ENCODE measurements at regions not wholly inside any gene's neighbourhood (a gene's known extent, or its start where the extent isn't known, plus 50 kb on each side); places are given as distances from the start of the nearest gene placed in this dataset.

DNA sequence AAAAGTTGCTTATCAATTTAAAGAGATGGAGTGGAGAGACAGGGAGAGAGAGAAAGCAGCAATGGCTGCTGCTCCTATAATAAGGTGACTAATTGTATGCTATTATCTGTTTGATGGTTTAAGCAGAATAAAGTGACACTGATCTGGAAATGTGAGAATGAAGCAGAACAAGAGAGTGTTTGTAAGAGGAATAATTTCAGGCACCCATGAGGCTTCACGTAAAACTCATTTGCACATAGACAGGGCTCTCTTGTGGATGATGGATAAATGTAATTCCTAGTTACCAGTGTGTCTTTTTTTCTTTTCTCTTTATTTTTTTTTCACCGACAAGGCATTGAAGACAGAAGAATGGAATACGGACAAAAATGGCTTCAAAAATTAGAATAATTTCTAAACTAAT lies 228.8 kb upstream of the TYRP1 start:
- no peak overlapping the region for H3K4me3 ChIP-seq (ENCODE audit: low read depth, low read length)
- CTCF ChIA-PET = no interaction called here
- no peak for DNase-seq (ENCODE audit: low read depth, low spot score)
- POLR2A ChIA-PET = no interaction called here
- TF ChIP-seq, protein P1, sequence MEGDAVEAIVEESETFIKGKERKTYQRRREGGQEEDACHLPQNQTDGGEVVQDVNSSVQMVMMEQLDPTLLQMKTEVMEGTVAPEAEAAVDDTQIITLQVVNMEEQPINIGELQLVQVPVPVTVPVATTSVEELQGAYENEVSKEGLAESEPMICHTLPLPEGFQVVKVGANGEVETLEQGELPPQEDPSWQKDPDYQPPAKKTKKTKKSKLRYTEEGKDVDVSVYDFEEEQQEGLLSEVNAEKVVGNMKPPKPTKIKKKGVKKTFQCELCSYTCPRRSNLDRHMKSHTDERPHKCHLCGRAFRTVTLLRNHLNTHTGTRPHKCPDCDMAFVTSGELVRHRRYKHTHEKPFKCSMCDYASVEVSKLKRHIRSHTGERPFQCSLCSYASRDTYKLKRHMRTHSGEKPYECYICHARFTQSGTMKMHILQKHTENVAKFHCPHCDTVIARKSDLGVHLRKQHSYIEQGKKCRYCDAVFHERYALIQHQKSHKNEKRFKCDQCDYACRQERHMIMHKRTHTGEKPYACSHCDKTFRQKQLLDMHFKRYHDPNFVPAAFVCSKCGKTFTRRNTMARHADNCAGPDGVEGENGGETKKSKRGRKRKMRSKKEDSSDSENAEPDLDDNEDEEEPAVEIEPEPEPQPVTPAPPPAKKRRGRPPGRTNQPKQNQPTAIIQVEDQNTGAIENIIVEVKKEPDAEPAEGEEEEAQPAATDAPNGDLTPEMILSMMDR (IDR thresholded peaks at IDR 0.05; ENCODE audit: insufficient read depth, low read length, missing control alignments) = no peak

DNA sequence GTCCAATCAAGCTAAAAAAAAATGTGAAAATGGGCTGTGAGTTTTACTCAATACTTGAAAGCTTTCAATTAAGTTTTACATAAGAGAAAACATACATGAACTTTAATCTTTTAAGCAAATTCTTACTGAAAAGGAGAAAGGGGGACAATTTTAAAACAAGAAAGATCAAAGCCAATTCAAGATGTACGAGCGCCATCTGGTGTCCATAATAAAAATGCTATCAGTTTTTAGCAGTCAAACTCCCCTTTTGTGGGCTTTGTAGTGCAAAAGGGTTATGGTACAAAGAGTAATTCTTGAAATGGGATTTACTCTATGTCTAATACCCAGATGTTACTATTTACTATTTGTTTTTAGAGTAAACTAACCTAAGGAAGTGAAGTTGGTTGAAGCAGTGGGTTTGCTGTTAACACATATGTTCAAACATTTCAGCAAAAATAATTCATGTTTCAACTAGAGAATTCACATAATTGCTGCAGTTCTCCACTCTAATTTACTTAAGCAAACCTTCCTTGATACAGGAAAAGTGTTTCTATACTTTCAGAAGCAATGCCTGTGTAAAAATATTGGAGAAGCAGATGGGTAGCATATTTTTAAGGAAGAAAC lies 228.2 kb upstream of the TYRP1 start:
- DNase-seq (ENCODE audit: low read depth, low spot score) = no peak
- TF ChIP-seq, protein P1 (IDR thresholded peaks at IDR 0.05; ENCODE audit: insufficient read depth, low read length, missing control alignments) = peak; percentile 36
- CTCF ChIA-PET = no interaction called here
- H3K4me3 ChIP-seq (ENCODE audit: low read depth, low read length) = no peak overlapping the region
- POLR2A ChIA-PET = no interaction called here

DNA sequence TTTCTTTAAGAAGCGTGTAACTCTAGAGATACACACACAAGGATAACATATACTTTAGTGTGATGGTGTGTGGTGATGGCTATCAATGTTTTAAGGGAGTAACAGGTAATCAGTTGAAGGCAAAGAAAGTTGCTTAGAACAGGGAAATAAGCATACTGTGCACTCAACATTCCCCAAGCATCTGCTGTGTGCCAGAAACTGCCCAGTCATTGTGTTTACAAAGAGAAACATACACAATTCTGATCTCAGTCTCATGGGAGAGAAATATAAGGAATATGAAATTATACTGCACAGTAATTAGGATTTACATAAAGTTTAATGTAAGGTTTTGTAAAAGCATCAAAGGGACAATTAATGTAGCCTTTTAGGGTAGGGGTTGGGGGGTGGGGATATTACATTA lies 224.1 kb upstream of the TYRP1 start:
- H3K4me3 ChIP-seq (ENCODE audit: low read depth, low read length) = no peak overlapping the region
- ChIA-PET POLR2A (no interaction called here), CTCF (no interaction called here)
- DNase-seq (ENCODE audit: low read depth, low spot score) = no peak
- TF ChIP-seq, protein P1 (IDR thresholded peaks at IDR 0.05; ENCODE audit: insufficient read depth, low read length, missing control alignments) = no peak

DNA sequence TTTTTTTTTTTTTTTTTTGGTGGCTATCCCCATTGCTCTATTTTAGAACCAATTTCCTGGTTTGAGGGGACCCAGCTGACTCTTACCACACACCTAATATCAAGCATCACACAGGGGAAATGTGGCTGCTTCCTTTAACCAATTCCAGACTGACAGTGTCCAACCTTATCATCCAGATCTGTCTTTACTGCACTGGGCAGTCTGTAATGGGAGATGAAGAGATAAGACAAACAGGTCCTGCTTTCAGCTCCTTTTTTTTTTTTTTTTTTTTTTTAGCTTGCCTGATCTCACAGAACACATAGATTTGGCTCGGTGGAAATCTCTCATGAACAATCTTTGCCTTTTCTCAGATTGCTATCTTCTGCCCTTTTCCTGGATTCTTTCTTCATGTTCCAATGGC lies 198.8 kb upstream of the TYRP1 start:
- DNase-seq (ENCODE audit: low read depth, low spot score) = no peak
- H3K4me3 ChIP-seq (ENCODE audit: low read depth, low read length) = no peak overlapping the region
- POLR2A ChIA-PET = no interaction called here
- CTCF ChIA-PET = no interaction called here
- TF ChIP-seq, protein P1 (IDR thresholded peaks at IDR 0.05; ENCODE audit: insufficient read depth, low read length, missing control alignments) = no peak

DNA sequence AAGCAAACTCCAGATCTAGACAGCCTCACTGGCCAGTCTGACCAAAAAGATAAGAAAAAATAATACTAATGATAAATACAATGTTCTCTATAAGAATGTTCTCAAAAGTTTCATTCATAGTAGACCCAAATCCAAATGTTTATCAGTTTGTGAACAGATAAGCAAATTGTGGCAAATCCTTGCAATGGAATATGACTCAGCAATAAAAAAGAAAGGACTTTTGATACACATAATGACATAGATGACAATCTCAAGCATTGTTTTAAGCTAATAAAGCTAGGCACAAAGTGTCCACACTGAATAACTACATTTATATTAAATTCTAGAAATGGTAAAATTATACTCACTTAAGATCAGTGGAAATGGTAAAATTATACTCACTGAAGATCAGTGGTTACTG lies 195.4 kb upstream of the TYRP1 start:
- no peak for DNase-seq (ENCODE audit: low read depth, low spot score)
- CTCF ChIA-PET = no interaction called here
- H3K4me3 ChIP-seq (ENCODE audit: low read depth, low read length) = no peak overlapping the region
- TF ChIP-seq, protein P1 (IDR thresholded peaks at IDR 0.05; ENCODE audit: insufficient read depth, low read length, missing control alignments) = no peak
- POLR2A ChIA-PET = no interaction called here

DNA sequence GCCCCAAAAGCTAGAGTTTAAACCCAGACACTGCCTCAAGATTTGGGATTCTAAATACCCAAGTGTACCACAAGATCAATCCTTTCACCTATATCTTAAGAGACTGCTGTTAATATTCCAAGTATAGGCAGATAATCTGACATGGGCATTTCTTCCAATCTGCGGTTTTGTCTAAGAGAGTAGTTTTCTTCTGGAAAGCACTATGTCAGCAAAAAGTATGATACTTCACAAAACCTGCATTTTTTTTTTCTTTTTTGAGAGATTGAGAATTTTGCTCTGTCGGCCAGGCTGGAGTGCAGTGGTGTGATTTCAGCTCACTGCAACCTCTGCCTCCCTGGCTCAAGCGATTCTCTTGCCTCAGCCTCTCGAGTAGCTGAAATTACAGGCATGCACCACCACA lies 190.7 kb upstream of the TYRP1 start:
- TF ChIP-seq, protein P1 (IDR thresholded peaks at IDR 0.05; ENCODE audit: insufficient read depth, low read length, missing control alignments) = no peak
- H3K4me3 ChIP-seq (ENCODE audit: low read depth, low read length) = no peak overlapping the region
- POLR2A ChIA-PET = interaction anchor here (0.6 kb wide), 1 partner anchor 1798 kb away, joined by 3 read pairs; no protein-coding TSS in a partner anchor
- no peak for DNase-seq (ENCODE audit: low read depth, low spot score)
- CTCF ChIA-PET = no interaction called here

Data from AG04449 (cell line).